AG04449 (cell line): ENCODE measurements at regions not wholly inside any gene's neighbourhood (a gene's known extent, or its start where the extent isn't known, plus 50 kb on each side); places are given as distances from the start of the nearest gene placed in this dataset.

ENCODE experiments used
- CTCF ChIA-PET: fragments of 350-600 bp; formaldehyde crosslinking; extraction: SDS; loops from one replicate; lab custom pipeline; 2021; ENCODE audit warnings: antibody characterized with exemption; lab: Yijun Ruan, JAX
- POLR2A ChIA-PET: fragments of 400-600, 350-600 bp; formaldehyde crosslinking; extraction: SDS; loops from one replicate; lab custom pipeline; 2020; ENCODE audit warnings: antibody characterized with exemption, inconsistent platforms; lab: Yijun Ruan, JAX
- DNase-seq: peaks from one replicate; pipeline ENCODE4 v3.0.0-alpha.2; 2010; ENCODE audit warnings: low read depth, low spot score
- H3K4me3 ChIP-seq: 2 replicates; pipeline ENCODE4 v1.5.1; 2011; ENCODE audit warnings: low read depth, mild to moderate bottlenecking, control low read depth, low read length
- TF ChIP-seq, protein P1 (sequence below): IDR thresholded peaks from one replicate; pipeline ENCODE4 v1.5.1; 2011; ENCODE audit warnings: mild to moderate bottlenecking, moderate library complexity, low read length, control low read depth, inconsistent platforms; ENCODE audit not compliant: insufficient read depth; ENCODE audit errors: missing control alignments

- ChIA-PET POLR2A (no interaction called here), CTCF (no interaction called here)
- H3K4me3 ChIP-seq, result no peak overlapping the region
- TF ChIP-seq, protein P1, sequence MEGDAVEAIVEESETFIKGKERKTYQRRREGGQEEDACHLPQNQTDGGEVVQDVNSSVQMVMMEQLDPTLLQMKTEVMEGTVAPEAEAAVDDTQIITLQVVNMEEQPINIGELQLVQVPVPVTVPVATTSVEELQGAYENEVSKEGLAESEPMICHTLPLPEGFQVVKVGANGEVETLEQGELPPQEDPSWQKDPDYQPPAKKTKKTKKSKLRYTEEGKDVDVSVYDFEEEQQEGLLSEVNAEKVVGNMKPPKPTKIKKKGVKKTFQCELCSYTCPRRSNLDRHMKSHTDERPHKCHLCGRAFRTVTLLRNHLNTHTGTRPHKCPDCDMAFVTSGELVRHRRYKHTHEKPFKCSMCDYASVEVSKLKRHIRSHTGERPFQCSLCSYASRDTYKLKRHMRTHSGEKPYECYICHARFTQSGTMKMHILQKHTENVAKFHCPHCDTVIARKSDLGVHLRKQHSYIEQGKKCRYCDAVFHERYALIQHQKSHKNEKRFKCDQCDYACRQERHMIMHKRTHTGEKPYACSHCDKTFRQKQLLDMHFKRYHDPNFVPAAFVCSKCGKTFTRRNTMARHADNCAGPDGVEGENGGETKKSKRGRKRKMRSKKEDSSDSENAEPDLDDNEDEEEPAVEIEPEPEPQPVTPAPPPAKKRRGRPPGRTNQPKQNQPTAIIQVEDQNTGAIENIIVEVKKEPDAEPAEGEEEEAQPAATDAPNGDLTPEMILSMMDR, result no peak
- DNase-seq, result no peak
Measured at GRCh38 chr1:87759421-87760087, 430.9 kb downstream of the LMO4 start.

- CTCF ChIA-PET, result no interaction called here
Measured at GRCh38 chr1:87760155-87760554, 431.5 kb downstream of the LMO4 start.

DNA sequence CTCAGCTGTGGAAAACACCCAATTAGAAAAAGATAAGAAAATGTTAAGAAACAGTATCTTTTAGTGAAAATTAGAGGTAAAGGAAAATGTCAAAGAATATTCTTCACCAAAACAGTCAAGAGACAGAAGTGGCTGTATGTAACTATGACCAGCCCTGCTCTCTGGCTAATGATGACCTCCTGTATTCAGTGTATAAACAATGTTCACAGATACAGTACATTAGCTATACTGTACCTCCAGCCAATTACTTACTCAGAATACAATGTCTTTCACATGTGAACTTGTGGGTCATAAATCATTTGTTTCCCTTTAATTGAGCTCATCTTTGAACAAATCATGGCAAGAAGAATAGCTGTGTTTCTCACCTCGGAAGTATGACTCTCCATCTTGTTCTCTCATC lies 432.0 kb downstream of the LMO4 start:
- H3K4me3 ChIP-seq, result no peak overlapping the region
- TF ChIP-seq, protein P1, result no peak
- ChIA-PET POLR2A (no interaction called here), CTCF (no interaction called here)
- DNase-seq, result no peak

More at GRCh38 chr1:87760155-87760554, 431.5 kb downstream of the LMO4 start:
- POLR2A ChIA-PET, result no interaction called here
- TF ChIP-seq, protein P1, result no peak
- no peak overlapping the region for H3K4me3 ChIP-seq
- no peak for DNase-seq

GRCh38 chr1:87763483-87763882 lies 434.8 kb downstream of the LMO4 start:
- POLR2A ChIA-PET, result no interaction called here
- CTCF ChIA-PET, result interaction anchor here (1.2 kb wide), 2 partner anchors 8 to 10 kb away, joined by 3 to 4 read pairs; no protein-coding TSS in a partner anchor
- TF ChIP-seq, protein P1, result no peak
- no peak for DNase-seq
- H3K4me3 ChIP-seq, result no peak overlapping the region

GRCh38 chr1:87765057-87765680 lies 436.5 kb downstream of the LMO4 start:
- CTCF ChIA-PET, result no interaction called here
- TF ChIP-seq, protein P1, result no peak
- no peak overlapping the region for H3K4me3 ChIP-seq
- DNase-seq, result no peak
- POLR2A ChIA-PET, result no interaction called here

GRCh38 chr1:87765681-87766070 lies 437.0 kb downstream of the LMO4 start:
- peak; percentile 64 for DNase-seq
- no peak overlapping the region for H3K4me3 ChIP-seq
- ChIA-PET CTCF (no interaction called here), POLR2A (no interaction called here)
- TF ChIP-seq, protein P1, result no peak
